ENCODE measurements at regions not wholly inside any gene's neighbourhood (a gene's known extent, or its start where the extent isn't known, plus 50 kb on each side); places are given as distances from the start of the nearest gene placed in this dataset.
"Not testable (repeated sequence)": the region's sequence is repeated elsewhere in the genome, so short reads cannot be mapped to it uniquely, and the experiment has no call there.

GRCh38 chr3:34013818-34014570 is 215.6 kb downstream of the PDCD6IP start:
- no peak for DNase-seq

- peak; percentile 41 for DNase-seq
These were observed 217.0 kb downstream of the PDCD6IP start for GRCh38 chr3:34015204-34016142.

GRCh38 chr3:34016925-34017587 is 218.6 kb downstream of the PDCD6IP start:
- DNase-seq, result peak; percentile 35

GRCh38 chr3:34017757-34018156 is 219.3 kb downstream of the PDCD6IP start:
- DNase-seq, result no peak

- no peak for DNase-seq
These were observed 220.7 kb downstream of the PDCD6IP start for GRCh38 chr3:34019158-34019557.

GRCh38 chr3:34020170-34020569 is 221.7 kb downstream of the PDCD6IP start:
- no peak for DNase-seq

- DNase-seq, result no peak
These were observed 222.6 kb downstream of the PDCD6IP start for GRCh38 chr3:34020726-34021680.

DNA sequence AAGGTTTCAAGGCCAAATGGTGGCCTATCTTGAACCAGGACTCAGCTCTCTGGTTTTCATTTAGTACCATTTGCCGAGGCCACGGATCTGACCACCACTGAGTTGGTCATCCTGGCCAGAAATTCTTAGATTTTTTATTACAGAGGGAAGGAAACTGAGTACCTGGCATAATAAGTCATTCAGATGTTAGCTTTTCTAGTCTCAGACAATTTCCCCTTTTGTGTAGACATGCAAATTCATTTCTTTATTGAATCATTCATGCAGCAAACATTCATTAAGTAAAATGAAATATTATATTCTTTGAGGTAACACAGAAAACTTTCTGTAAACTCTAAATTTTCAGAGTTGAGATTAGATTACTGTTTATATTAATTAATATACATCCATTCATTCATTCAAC is 223.7 kb downstream of the PDCD6IP start:
- DNase-seq, result no peak

DNA sequence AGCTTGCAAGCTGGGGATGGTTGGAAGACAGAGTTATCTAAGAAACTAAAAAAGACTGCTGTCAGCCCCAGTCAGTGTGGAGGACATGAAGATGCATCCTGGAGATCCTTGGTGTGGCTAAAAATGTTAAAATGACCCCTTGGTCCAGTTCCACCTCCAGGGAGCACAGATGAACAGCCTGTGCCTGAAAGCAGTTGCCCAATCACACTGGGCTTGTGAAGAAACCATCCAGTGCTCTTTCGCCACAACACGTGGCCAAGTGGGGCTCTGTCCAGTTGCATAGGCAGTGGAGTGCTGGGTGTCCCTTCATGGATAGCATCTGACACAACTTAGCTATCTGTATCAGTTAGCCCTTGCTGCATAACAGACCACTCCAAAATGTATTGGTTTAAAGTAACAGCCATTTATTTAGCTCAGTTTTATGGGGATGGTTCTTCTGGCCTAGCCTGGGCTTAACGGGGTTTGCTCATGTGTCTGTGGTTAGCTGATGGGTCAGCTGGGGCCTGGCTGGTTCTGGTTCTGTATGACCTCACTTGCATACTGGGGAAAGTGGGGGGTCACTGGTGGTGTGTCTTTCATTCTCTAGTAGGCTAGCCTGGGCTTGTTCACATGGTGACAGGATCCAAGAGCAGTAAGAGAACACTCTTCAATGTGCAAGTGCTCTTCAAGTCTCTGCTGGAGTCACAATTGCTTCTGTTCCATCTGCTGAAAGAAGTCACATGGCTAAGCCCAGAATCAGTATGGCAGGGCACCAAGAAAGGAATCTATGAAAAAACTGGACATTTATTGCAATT is 226.2 kb downstream of the PDCD6IP start:
- DNase-seq, result no peak

DNA sequence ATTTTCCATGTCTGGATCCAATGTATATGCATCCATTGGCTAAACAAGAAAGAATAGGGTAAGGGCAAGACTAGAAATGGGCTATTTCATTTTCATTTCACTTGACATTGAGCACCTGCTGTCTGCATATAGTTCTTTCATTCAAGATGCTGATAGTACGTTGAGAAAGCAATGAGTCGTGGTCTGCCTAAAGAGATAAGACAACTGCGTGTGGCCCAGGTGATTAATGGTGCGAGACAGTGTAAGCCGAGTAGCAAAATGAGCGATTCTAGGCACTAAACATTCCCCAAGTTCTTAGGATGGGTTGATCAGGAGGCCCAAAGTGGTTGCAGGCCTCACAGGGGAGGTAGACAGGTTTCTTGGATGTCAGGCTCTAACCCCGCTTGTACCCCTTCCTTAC is 235.4 kb downstream of the PDCD6IP start:
- no peak for DNase-seq

GRCh38 chr3:34034840-34035239 is 236.4 kb downstream of the PDCD6IP start:
- DNase-seq, result no peak

DNA sequence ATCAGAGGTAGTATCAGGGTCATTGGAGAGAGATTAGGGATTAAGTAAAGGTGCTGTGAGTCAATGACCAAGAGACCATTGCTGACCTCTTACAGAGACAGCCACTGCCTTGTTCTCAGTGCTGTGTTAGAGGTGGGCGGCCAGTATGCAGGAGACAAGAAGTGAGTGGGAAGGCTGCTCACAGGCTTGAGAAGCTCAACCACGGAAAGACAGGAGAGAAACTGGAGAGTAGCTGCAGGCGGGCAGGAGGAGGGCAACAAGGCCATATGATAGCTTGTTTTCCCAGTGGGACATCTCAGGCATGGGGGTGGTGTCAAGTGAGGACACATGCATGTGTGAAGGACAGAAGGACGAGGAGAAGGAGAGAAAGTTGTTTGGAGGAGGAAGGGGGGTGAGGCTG is 237.3 kb downstream of the PDCD6IP start:
- no peak for DNase-seq

GRCh38 chr3:34037260-34037659 is 238.8 kb downstream of the PDCD6IP start:
- DNase-seq, result no peak

DNA sequence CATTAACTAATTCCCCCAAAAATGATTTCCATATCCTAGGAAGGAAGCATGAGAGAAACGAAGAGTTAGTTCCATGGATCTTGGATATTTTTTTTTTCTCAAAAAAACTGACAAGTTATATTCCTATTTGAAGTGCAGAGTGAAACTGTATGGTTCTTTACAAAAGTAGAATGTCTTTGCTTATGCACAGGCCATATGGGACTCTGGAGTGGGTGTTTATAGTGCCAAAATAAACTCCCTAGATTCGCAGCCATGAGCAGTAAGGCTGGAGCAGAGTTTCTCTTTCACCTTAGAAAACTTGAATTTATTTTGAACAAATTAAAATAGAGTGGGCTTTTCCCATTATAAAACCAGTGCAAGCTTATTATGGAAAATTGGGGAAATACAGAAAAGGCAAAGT is 239.7 kb downstream of the PDCD6IP start:
- DNase-seq, result no peak

- DNase-seq, result no peak
These were observed 247.7 kb downstream of the PDCD6IP start for GRCh38 chr3:34046154-34046553.

DNA sequence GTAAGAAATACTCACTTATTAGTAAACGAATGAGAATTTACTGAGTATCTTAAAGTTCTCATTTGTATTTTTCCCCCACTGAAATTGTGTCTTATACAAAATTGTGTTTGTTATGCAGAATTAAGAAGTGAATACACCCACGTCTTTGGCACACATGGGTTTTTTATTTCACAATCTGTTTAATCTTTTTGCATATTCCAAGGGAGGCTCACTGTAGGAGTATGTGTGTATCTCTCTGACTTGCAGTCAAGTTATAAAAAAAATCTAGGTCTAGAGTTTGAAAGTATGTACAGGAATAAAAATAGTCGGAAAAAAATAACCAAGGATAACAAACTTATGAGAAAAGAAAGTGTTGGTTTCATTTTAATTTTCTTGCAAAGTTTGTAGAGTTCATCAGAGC is 255.2 kb downstream of the PDCD6IP start:
- no peak for DNase-seq

GRCh38 chr3:34056181-34056910 is 257.9 kb downstream of the PDCD6IP start:
- DNase-seq, result no peak

DNA sequence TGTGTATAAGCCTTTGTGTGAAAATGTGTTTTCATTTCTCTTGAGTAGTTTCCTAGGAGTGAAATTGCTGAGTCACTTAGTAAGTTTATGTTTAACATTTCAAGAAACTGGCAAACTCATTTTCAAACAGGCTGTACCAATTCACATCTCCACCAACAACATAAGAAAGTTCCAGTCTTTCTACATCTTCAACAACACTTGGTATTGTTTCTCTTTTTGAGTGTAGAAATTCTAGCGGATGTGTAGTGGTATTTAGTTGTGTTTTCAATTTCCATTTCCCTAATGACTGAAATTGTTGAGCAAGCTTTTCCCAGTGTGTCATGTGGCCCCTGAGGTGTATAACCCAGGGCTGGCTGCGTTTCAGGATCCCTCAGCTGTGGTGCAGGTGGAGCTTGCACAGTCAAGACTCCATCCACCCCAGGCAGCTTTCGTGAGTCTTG is 258.5 kb downstream of the PDCD6IP start:
- DNase-seq, result no peak

GRCh38 chr3:34060995-34061394 is 262.6 kb downstream of the PDCD6IP start:
- not testable (repeated sequence) for DNase-seq

DNA sequence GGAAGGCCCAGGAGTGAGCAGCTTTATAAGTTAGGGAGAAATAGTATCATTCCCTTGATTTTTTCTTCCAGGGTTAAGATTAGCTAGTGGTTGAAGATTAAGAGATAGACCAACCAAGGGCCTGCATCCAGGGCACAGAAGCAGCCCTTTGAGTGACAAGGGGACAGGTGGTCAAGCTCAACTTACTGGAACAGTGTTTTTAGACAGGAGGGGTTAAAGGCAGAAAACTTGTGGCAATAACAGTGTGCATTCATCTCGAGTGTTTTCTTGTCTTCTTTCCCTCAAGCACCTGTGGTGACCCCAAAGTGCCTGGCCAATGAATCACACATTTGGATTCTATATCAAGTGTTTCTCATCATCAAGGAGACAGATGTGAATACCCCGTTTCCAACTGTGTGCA is 267.5 kb downstream of the PDCD6IP start:
- no peak for DNase-seq

- no peak for DNase-seq
These were observed 267.9 kb downstream of the PDCD6IP start for GRCh38 chr3:34066328-34066727.
